Activated T-helper 1 cell treated with anti-CD3 and anti-CD28 coated beads, Interleukin-12 subunit alpha, Interleukin-12 subunit beta, Interleukin-2, Interleukin-4 antibody, amounts not matched to agents 30 ng/mL and 10 ng/mL and 1 ng/mL, durations not matched to agents 14 hours and 24 hours and 36 hours (primary cell): ENCODE measurements at regions not wholly inside any gene's neighbourhood (a gene's known extent, or its start where the extent isn't known, plus 50 kb on each side); places are given as distances from the start of the nearest gene placed in this dataset.
A peak's percentile ranks its signal among the peaks of the same experiment; 100 is the strongest.

Experiments used
- DNase-seq: peaks from one replicate; pipeline ENCODE4 v3.0.0; 2021; ENCODE audit warnings: low spot score
- H3K27ac Mint-ChIP-seq: one replicate; pipeline ENCODE4 v1.8.0; 2021; ENCODE audit warnings: mild to moderate bottlenecking, mixed read lengths
- H3K27me3 Mint-ChIP-seq: one replicate; pipeline ENCODE4 v1.8.0; 2022; ENCODE audit warnings: mild to moderate bottlenecking, moderate library complexity, mixed read lengths; ENCODE audit not compliant: insufficient read depth
- H3K36me3 Mint-ChIP-seq: one replicate; pipeline ENCODE4 v1.8.0; 2021; ENCODE audit warnings: low read depth, mixed read lengths
- H3K4me1 Mint-ChIP-seq: one replicate; pipeline ENCODE4 v1.8.0; 2021; ENCODE audit warnings: low read depth, mixed read lengths
- H3K4me3 Mint-ChIP-seq: one replicate; pipeline ENCODE4 v1.8.0; 2021; ENCODE audit warnings: mild to moderate bottlenecking, moderate library complexity, mixed read lengths
- H3K9me3 Mint-ChIP-seq: one replicate; pipeline ENCODE4 v1.8.0; 2021; ENCODE audit warnings: mixed read lengths
- intact Hi-C: fragments of 100-400 bp; cut with micrococcal nuclease; formaldehyde crosslinking; loops from one replicate; pipeline ENCODE4 v1.15.1; 2024

DNA sequence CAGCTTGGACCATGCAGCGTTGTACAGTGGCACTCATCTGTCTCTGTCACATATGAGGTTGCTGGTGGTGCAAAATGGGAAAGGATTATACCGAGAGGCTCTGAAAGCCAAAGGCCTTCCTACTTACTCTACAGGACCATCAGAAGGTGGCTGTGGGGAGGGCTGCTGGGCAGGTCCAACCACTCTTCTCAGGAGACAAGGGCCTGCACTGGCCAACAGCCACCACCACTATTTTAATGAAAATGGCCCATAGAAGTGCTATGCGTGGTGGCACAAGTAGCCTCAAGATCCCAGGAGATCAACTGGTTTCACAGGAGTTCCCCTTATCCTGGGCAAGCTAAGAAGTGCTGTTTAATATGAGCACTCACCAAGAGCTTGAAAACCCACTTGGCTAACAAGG lies 52.3 kb downstream of the MRPL57 start:
- Mint-ChIP-seq H3K4me3 (no peak overlapping the region), H3K9me3 (no peaks in the 10 kb centered on the region), H3K27ac (no peak overlapping the region), H3K4me1 (peaks cover 18% of the 10 kb centered on the region), H3K27me3 (peaks cover 13% of the 10 kb centered on the region), H3K36me3 (no peaks in the 10 kb centered on the region)
- intact Hi-C loops: no loop called here
- no peak for DNase-seq

DNA sequence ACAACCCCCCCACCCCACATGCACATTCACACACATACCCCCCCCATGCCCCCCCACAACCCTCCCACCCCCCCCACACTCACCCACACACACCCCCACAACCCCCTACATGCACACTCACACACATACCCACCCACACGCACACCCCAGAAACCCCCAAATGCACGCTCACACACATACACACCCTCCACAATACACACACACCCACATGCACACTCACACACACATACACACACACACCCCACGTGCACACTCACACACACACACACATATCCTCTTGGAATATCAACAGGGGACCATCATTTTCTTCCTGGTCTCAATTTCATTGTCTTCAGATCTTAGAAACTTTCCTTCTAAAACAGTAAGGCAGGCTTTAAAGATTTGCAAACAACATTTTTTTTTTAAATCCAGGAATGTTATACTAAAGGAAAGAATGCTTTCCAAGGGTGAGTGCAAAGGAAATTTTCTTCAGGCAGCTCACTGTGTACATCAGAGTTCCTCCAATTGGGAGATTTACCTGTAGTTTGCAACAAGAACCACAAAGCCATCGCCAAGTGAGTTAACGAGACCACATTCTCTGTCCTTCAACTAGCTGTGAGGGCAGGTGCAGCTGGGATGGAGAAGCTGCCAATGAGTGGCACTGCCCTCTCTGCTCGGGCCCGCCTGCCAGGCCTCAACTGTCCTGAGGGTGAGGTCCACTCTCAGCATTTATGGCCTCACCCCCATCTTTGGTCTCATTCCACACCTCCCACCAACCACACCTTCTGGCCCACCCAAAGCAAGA lies 53.0 kb downstream of the MRPL57 start:
- H3K36me3 Mint-ChIP-seq: no peaks in the 10 kb centered on the region
- H3K27me3 Mint-ChIP-seq: peaks cover 8% of the 10 kb centered on the region
- no peak overlapping the region for H3K27ac Mint-ChIP-seq
- intact Hi-C loops: loop anchor here (1.0 to 2.0 kb wide), 2 partner anchors 13 to 49 kb away; no protein-coding TSS in a partner anchor
- peaks cover 24% of the 10 kb centered on the region for H3K4me1 Mint-ChIP-seq
- no peaks in the 10 kb centered on the region for H3K9me3 Mint-ChIP-seq
- H3K4me3 Mint-ChIP-seq: no peak overlapping the region
- DNase-seq: no peak

DNA sequence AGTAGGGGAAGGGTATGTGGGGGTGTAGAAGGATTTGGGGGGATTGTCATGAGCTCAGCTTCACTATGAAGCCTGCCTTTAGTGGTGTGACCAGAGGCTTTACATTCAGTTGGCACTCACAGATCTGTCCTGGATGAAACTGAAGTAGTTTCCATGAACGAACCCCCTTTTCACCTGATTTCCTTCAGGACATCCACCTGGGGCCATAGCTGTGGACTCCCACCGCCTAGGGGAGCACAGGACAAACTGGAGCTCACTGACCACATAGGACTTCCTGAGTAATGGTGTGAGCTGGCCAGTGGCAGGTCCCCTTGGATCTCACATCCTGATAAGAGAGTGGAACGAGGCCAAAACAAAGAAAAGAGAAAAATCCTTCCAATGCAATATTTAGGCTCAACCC lies 54.1 kb downstream of the MRPL57 start:
- no peak for DNase-seq
- no peaks in the 10 kb centered on the region for H3K9me3 Mint-ChIP-seq
- H3K4me3 Mint-ChIP-seq: no peak overlapping the region
- peaks cover 9% of the 10 kb centered on the region for H3K27me3 Mint-ChIP-seq
- peaks cover 26% of the 10 kb centered on the region for H3K4me1 Mint-ChIP-seq
- no peaks in the 10 kb centered on the region for H3K36me3 Mint-ChIP-seq
- intact Hi-C loops: loop anchor here (1.0 to 2.0 kb wide), 2 partner anchors 14 to 50 kb away; no protein-coding TSS in a partner anchor
- H3K27ac Mint-ChIP-seq: no peak overlapping the region

DNA sequence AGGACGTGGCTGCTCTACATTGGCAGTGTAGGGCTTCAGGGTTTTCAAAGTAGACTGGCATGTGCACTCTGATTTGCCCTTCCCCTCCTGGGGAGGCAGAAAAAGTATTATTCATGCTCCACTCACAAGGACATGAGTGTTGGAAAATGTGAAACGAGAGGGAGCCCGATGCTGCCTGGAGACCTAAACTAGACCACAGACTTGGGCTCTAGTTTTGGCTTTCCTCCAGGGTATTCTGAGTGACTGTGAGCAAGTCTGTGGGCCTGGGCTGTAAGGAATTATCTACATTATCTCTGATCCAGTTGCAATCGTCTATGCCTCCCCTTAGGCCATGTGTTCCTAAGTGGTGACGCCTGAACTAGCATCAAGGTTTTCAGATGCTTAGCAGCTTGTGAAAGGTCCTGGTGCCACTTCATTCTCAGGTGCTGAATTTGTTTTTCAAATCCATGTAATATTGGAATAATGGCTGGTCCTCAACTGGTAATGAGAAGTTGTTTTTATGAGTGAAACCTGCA lies 55.0 kb downstream of the MRPL57 start:
- intact Hi-C loops: loop anchor here (2.0 kb wide), 1 partner anchor 15 kb away; no protein-coding TSS in a partner anchor
- Mint-ChIP-seq H3K4me1 (peaks cover 26% of the 10 kb centered on the region), H3K27me3 (peaks cover 9% of the 10 kb centered on the region), H3K27ac (no peak overlapping the region), H3K4me3 (no peak overlapping the region), H3K36me3 (no peaks in the 10 kb centered on the region), H3K9me3 (no peaks in the 10 kb centered on the region)
- no peak for DNase-seq

DNA sequence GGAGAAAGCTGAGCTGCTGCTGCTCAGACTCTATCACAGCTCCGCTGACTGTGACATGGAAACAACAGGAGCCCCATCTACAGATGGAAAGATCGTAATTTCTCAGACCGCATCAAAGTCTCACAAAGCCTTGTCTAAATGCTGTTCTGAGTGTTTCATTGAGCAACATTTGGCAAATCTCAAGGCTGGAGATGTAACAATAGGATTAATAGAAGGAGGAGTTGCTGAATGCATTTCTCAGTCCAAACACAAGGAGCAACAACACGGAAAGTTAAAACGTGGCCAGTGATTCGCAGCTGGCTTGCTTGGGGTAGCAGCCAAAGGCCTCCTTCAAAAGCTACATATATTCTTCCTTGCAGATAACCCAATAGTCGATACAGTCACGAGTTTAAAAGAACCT lies 55.7 kb downstream of the MRPL57 start:
- Mint-ChIP-seq H3K27me3 (peaks cover 6% of the 10 kb centered on the region), H3K4me3 (peak overlapping the region; percentile 19), H3K4me1 (peaks cover 26% of the 10 kb centered on the region), H3K27ac (peak overlapping the region; percentile 35), H3K9me3 (no peaks in the 10 kb centered on the region), H3K36me3 (no peaks in the 10 kb centered on the region)
- DNase-seq: no peak
- intact Hi-C loops: loop anchor here (1.0 kb wide), 1 partner anchor 56 kb away; the partner anchor contains the start of genes MRPL57 and SKA3

DNA sequence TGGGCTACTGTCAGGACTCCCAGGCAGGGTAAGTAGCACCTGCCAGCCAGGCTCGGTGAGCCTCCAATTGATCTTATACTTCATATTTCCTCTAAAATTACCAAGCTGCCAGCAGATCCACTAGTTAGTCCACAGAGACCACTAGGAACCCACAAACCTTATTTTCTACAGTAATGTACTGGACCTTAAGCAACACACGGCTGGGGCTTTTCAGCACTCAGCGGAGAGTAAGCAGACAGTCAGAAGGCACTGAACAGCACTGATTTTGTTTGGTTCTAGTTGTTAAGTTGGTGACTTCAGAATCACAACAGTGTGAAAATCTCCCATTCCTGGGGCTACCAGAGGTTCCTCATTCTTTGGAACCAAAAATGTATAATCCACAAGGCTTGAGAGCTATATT lies 56.1 kb downstream of the MRPL57 start:
- DNase-seq: no peak
- Mint-ChIP-seq H3K27ac (peak overlapping the region; percentile 35), H3K27me3 (peaks cover 6% of the 10 kb centered on the region), H3K4me3 (peak overlapping the region; percentile 19), H3K36me3 (no peaks in the 10 kb centered on the region), H3K4me1 (peaks cover 26% of the 10 kb centered on the region), H3K9me3 (no peaks in the 10 kb centered on the region)
- intact Hi-C loops: loop anchor here (1.0 kb wide), 1 partner anchor 56 kb away; the partner anchor contains the start of genes MRPL57 and SKA3

DNA sequence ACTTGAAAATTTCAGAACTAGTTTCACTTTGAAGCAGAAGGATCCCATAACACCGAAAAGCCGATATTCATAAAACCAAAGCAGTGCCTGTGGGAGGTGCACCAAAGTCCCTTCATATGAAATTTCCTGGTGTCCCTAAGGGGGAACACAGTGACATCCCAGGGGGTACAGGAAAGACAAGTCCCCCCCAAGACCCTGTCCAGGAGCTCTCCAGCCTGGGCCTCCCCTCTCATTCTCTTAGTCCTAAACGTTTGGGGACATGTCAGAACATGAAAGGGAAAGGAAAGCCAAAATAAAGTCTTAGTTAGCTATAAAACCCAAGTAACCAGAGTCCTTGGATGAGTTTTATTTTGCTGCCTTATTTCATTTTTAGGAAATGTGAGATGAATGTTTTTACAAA lies 56.6 kb downstream of the MRPL57 start:
- H3K36me3 Mint-ChIP-seq: no peaks in the 10 kb centered on the region

DNA sequence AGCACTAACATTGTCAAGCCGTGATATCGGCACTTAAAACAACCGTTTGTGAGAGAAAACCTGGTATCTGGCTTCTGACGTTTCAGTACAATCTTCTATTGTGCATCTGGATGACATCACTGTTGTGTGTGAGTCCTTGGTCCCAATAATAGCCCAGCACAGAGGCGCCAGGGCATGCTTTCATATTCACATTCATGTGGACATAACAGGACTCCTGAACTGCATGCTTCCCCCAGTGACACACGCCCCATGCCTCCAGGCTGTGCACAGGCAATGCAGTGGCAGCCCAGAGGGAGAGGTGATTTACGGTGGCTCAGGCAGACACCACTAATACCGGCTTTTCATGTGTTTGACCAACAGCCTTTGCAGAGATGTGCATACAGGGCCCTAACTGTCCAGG lies 58.1 kb downstream of the MRPL57 start:
- intact Hi-C loops: no loop called here
- no peak overlapping the region for H3K4me3 Mint-ChIP-seq
- peaks cover 8% of the 10 kb centered on the region for H3K27me3 Mint-ChIP-seq
- H3K4me1 Mint-ChIP-seq: peaks cover 26% of the 10 kb centered on the region
- no peaks in the 10 kb centered on the region for H3K9me3 Mint-ChIP-seq
- no peaks in the 10 kb centered on the region for H3K36me3 Mint-ChIP-seq
- no peak for DNase-seq
- H3K27ac Mint-ChIP-seq: no peak overlapping the region

More for the DNA sequence above, 56.6 kb downstream of the MRPL57 start:
- intact Hi-C loops: no loop called here
- Mint-ChIP-seq H3K4me1 (peaks cover 26% of the 10 kb centered on the region), H3K4me3 (no peak overlapping the region), H3K27ac (no peak overlapping the region), H3K27me3 (peaks cover 8% of the 10 kb centered on the region), H3K9me3 (no peaks in the 10 kb centered on the region)
- no peak for DNase-seq

DNA sequence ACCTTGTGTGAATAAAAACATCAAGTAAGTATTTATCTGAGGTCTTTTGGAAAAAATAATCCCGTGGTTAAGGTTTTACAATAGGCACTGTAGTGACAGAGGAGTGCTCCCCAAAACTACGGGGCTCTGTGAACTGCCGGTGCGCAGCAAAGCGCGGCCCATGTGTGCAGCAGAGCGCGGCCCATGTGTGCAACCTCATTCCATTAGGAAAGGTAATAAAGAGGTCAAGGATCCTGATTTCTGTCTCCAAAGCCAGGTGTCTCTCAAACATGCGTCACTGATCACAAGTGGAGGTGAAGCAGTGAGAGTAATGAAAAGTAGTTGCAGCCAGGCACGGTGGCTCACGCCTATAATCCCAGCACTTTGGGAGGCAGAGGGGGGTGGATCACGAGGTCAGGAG lies 58.7 kb downstream of the MRPL57 start:
- intact Hi-C loops: no loop called here
- H3K27me3 Mint-ChIP-seq: peaks cover 6% of the 10 kb centered on the region
- H3K4me3 Mint-ChIP-seq: no peak overlapping the region
- peaks cover 28% of the 10 kb centered on the region for H3K4me1 Mint-ChIP-seq
- no peaks in the 10 kb centered on the region for H3K36me3 Mint-ChIP-seq
- no peak overlapping the region for H3K27ac Mint-ChIP-seq
- DNase-seq: no peak
- no peaks in the 10 kb centered on the region for H3K9me3 Mint-ChIP-seq

DNA sequence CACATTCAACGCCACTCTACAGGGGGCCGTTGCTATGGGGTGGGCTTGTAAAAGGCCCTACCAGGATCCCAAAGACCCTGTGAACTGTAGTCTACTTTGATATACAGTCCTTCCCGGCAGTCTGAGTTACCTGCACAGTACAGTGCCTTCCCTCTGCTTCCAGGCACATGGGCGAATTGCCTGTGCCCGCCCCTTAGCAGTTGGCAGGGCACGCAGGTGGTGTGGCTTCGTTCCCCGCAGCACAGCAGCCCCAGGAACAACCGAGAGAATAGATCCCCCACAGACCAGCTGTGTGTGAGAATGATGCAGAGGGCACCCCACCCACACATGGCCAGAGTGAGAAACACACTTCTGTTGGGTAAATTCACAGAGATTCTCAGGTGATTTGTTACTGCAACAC lies 60.6 kb downstream of the MRPL57 start:
- Mint-ChIP-seq H3K27ac (no peak overlapping the region), H3K4me1 (peaks cover 30% of the 10 kb centered on the region), H3K36me3 (no peaks in the 10 kb centered on the region), H3K9me3 (no peaks in the 10 kb centered on the region), H3K27me3 (peaks cover 4% of the 10 kb centered on the region), H3K4me3 (no peak overlapping the region)
- intact Hi-C loops: no loop called here
- DNase-seq: no peak

DNA sequence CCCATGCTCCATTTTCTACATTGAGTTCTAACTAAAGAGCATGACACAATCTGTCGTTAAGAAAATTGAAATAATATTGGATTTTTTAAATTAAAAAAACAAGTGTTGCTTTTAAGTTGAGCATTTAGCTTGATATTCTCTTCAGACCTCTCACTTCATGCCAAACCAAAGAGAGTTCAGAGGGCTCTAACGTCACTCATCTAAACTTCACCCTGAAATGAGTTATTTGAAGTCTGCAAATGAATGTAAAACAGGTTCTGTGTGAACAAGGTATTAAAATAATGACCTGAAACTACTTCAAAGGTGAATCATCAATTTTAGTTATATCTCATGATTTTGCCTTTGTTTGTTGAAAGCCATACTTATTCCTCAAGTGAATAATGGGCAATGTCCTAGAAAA lies 61.8 kb downstream of the MRPL57 start:
- Mint-ChIP-seq H3K27ac (no peak overlapping the region), H3K4me1 (peaks cover 18% of the 10 kb centered on the region), H3K4me3 (no peak overlapping the region), H3K9me3 (peaks cover 4% of the 10 kb centered on the region), H3K27me3 (peaks cover 4% of the 10 kb centered on the region), H3K36me3 (no peaks in the 10 kb centered on the region)
- intact Hi-C loops: no loop called here
- DNase-seq: no peak

DNA sequence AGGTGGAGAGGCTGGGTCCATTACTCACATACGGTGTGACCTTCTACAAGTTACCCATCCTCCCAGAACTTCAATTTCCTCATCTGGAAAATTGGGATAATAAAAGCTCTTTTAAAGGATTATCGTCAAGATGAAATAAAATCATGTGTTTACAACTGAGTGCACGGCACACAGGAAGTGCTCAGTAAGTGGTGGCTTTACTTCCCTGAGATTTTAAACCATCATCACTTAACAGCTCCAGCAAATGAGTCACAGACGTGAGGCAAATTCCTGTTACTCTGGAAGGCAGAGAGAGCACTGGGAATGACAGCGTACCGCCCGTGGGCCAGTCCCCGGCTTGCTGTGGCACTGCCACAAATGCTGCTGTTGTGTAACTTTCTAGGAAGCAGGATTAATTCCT lies 64.1 kb downstream of the MRPL57 start:
- peaks cover 4% of the 10 kb centered on the region for H3K9me3 Mint-ChIP-seq
- H3K27me3 Mint-ChIP-seq: peaks cover 5% of the 10 kb centered on the region
- intact Hi-C loops: no loop called here
- peaks cover 8% of the 10 kb centered on the region for H3K4me1 Mint-ChIP-seq
- no peak overlapping the region for H3K27ac Mint-ChIP-seq
- no peak overlapping the region for H3K4me3 Mint-ChIP-seq
- H3K36me3 Mint-ChIP-seq: no peaks in the 10 kb centered on the region
- DNase-seq: no peak

DNA sequence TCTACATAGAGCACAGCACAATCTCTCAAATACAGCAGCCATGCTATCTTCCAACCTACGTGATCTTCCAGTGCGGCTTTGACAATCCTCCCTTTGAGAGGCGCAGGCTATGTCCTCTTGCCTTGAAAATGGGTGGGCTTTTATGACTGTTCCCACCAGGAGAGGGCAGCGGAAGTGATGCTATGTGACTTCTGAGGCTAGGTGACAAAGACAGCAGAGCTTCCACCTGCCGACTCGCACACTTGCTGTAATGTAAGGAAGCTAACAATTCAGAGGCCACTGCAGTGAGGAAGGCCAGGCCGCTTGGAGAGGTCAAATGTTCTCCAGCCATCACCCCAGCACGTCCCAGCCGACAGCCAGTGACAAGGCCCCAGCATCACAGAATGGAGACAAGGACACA lies 65.8 kb downstream of the MRPL57 start:
- peaks cover 4% of the 10 kb centered on the region for H3K9me3 Mint-ChIP-seq
- DNase-seq: no peak
- intact Hi-C loops: no loop called here
- no peak overlapping the region for H3K27ac Mint-ChIP-seq
- no peak overlapping the region for H3K4me3 Mint-ChIP-seq
- H3K27me3 Mint-ChIP-seq: peaks cover 6% of the 10 kb centered on the region
- H3K4me1 Mint-ChIP-seq: peaks cover 8% of the 10 kb centered on the region
- no peaks in the 10 kb centered on the region for H3K36me3 Mint-ChIP-seq
